CD14-positive monocyte (primary cell): ENCODE measurements at regions not wholly inside any gene's neighbourhood (a gene's known extent, or its start where the extent isn't known, plus 50 kb on each side); places are given as distances from the start of the nearest gene placed in this dataset.
"Not testable (repeated sequence)": the region's sequence is repeated elsewhere in the genome, so short reads cannot be mapped to it uniquely, and the experiment has no call there.

Experiments used
- DNase-seq, 3 donors: peaks; one replicate each; pipeline ENCODE4 v3.0.0-alpha.2; 2011 to 2022
- H2AFZ ChIP-seq: 2 replicates; pipeline ENCODE4 v1.6.0; 2012; ENCODE audit warnings: mild to moderate bottlenecking, low read depth, low read length, inconsistent platforms; ENCODE audit not compliant: insufficient read depth, poor library complexity, severe bottlenecking
- H3K27ac ChIP-seq, 2 donors: 1 replicate in 1 of 2; 2 replicates in 1 of 2; pipeline ENCODE4 v1.5.1; 2012 to 2013; ENCODE audit warnings: low read length in 2 of 2, control low read depth in 1 of 2, inconsistent platforms in 1 of 2, low read depth in 1 of 2, mild to moderate bottlenecking in 1 of 2
- H3K27me3 ChIP-seq, 2 donors: one replicate each; pipeline versions ENCODE4 v1.6.0 to v1.6.1; 2011 to 2013; ENCODE audit warnings: low read length in 2 of 2; ENCODE audit not compliant: control insufficient read depth in 2 of 2, insufficient read depth in 2 of 2
- H3K36me3 ChIP-seq, 2 donors: replicated peaks in 1 of 2; 1 replicate in 1 of 2; 2 replicates in 1 of 2; pipeline versions ENCODE4 v1.5.1 to v1.6.1; 2012 to 2013; ENCODE audit warnings: low read length in 2 of 2, control low read depth in 1 of 2, inconsistent platforms in 1 of 2, mild to moderate bottlenecking in 1 of 2; ENCODE audit not compliant: insufficient read depth in 2 of 2, control insufficient read depth in 1 of 2
- H3K4me1 ChIP-seq, 2 donors: 1 replicate in 1 of 2; 2 replicates in 1 of 2; pipeline versions ENCODE4 v1.5.1 to v1.6.1; 2012 to 2013; ENCODE audit warnings: low read length in 2 of 2, control low read depth in 1 of 2, inconsistent platforms in 1 of 2, mild to moderate bottlenecking in 1 of 2, moderate library complexity in 1 of 2; ENCODE audit not compliant: insufficient read depth in 2 of 2, control insufficient read depth in 1 of 2
- H3K4me2 ChIP-seq: replicated peaks from 2 replicates; pipeline ENCODE3; 2012; ENCODE audit warnings: low read length, moderate library complexity, mild to moderate bottlenecking; ENCODE audit not compliant: poor library complexity, severe bottlenecking; ENCODE audit errors: extremely low read depth
- H3K4me3 ChIP-seq, 3 experiments: fragments of 200-600 bp in 1 of 3; sonication (generic) in 1 of 3; replicated peaks in 1 of 3; 1 replicate in 2 of 3; 2 replicates in 1 of 3; pipeline ENCODE4 v1.5.1; 2011 to 2013; ENCODE audit warnings: low read length in 3 of 3, mild to moderate bottlenecking in 3 of 3, control low read depth in 2 of 3, low read depth in 2 of 3, inconsistent platforms in 1 of 3, moderate library complexity in 1 of 3
- H3K79me2 ChIP-seq: 2 replicates; pipeline ENCODE4 v1.6.0; 2012; ENCODE audit warnings: mild to moderate bottlenecking, control low read depth, inconsistent platforms, low read length, moderate library complexity; ENCODE audit not compliant: insufficient read depth
- H3K9ac ChIP-seq: 2 replicates; pipeline ENCODE4 v1.6.0; 2017; ENCODE audit warnings: low read length, mild to moderate bottlenecking; ENCODE audit not compliant: insufficient read depth, poor library complexity, severe bottlenecking
- H3K9me3 ChIP-seq, 2 donors: replicated peaks in 1 of 2; 1 replicate in 1 of 2; 2 replicates in 1 of 2; pipeline versions ENCODE4 v1.5.1 to v1.6.1; 2012 to 2013; ENCODE audit warnings: low read length in 2 of 2, control low read depth in 1 of 2; ENCODE audit not compliant: control insufficient read depth in 1 of 2, insufficient read depth in 1 of 2
- H4K20me1 ChIP-seq: 2 replicates; pipeline ENCODE4 v1.6.0; 2012; ENCODE audit warnings: mild to moderate bottlenecking, low read length, control low read depth, moderate library complexity; ENCODE audit not compliant: insufficient read depth
- H3K27ac Mint-ChIP-seq, 7 donors: one replicate each; pipeline ENCODE4 v1.8.0; 2020; ENCODE audit warnings: mild to moderate bottlenecking in 7 of 7, mixed read lengths in 7 of 7, moderate library complexity in 6 of 7, inconsistent platforms in 2 of 7
- H3K27me3 Mint-ChIP-seq, 3 donors: one replicate each; pipeline ENCODE4 v1.8.0; 2021 to 2022; ENCODE audit warnings: low read depth in 3 of 3, mild to moderate bottlenecking in 3 of 3, mixed read lengths in 3 of 3, moderate library complexity in 3 of 3, inconsistent platforms in 1 of 3
- H3K36me3 Mint-ChIP-seq, 2 donors: one replicate each; pipeline ENCODE4 v1.8.0; 2020; ENCODE audit warnings: mixed read lengths in 2 of 2, inconsistent platforms in 1 of 2, mild to moderate bottlenecking in 1 of 2
- H3K4me1 Mint-ChIP-seq: one replicate; pipeline ENCODE4 v1.8.0; 2020; ENCODE audit warnings: mild to moderate bottlenecking, mixed read lengths
- H3K4me3 Mint-ChIP-seq, 2 donors: one replicate each; pipeline ENCODE4 v1.8.0; 2020; ENCODE audit warnings: mild to moderate bottlenecking in 2 of 2, mixed read lengths in 2 of 2, moderate library complexity in 1 of 2
- H3K9me3 Mint-ChIP-seq, 7 donors: one replicate each; pipeline ENCODE4 v1.8.0; 2020 to 2022; ENCODE audit warnings: mixed read lengths in 7 of 7, mild to moderate bottlenecking in 6 of 7, moderate library complexity in 6 of 7, inconsistent platforms in 2 of 7
- CTCF ChIP-seq: fragments of 200-600 bp; IDR thresholded peaks from one replicate; pipeline ENCODE4 v1.8.0; 2022; ENCODE audit warnings: antibody characterized with exemption, mild to moderate bottlenecking
- WGBS: methylation state at CpG from one replicate; pipeline ENCODE4 v1.1.5; 2013; ENCODE audit warnings: missing lambda C conversion rate; ENCODE audit not compliant: insufficient coverage; 5-methylcytosine and 5-hydroxymethylcytosine counted together
- intact Hi-C, 2 donors: fragments of 100-400 bp; cut with micrococcal nuclease; formaldehyde crosslinking; loops; one replicate each; pipeline versions ENCODE4 v1.15.0 to v1.15.1; 2023

GRCh38 chr10:6704896-6705295 is 124.8 kb upstream of the PRKCQ start:
- no peak overlapping the region for H3K4me3 ChIP-seq
- H3K4me2 ChIP-seq: no peak overlapping the region
- no CpG with 5 or more reads among the region's 1 CpG for WGBS
- H3K9ac ChIP-seq: no peak overlapping the region
- Mint-ChIP-seq H3K27me3 (peaks cover 0 to 13% (median 9%) of the 10 kb centered on the region in 3 donors), H3K4me1 (no peaks in the 10 kb centered on the region), H3K27ac (no peak overlapping the region), H3K36me3 (no peaks in the 10 kb centered on the region), H3K9me3 (peaks cover 0 to 5% (median 0%) of the 10 kb centered on the region in 7 donors), H3K4me3 (no peak overlapping the region)
- TF ChIP-seq CTCF: no peak
- no peak overlapping the region for H3K27ac ChIP-seq
- no peaks in the 10 kb centered on the region for H3K79me2 ChIP-seq
- no peaks in the 10 kb centered on the region for H3K36me3 ChIP-seq
- intact Hi-C loops: no loop called here
- no peaks in the 10 kb centered on the region for H3K9me3 ChIP-seq
- H2AFZ ChIP-seq: no peak overlapping the region
- no peaks in the 10 kb centered on the region for H4K20me1 ChIP-seq
- DNase-seq: no peak
- H3K4me1 ChIP-seq: no peaks in the 10 kb centered on the region
- H3K27me3 ChIP-seq: no peaks in the 10 kb centered on the region

GRCh38 chr10:6702833-6703232 is 122.8 kb upstream of the PRKCQ start:
- H3K27ac ChIP-seq, DNase-seq, H3K9ac ChIP-seq, H3K36me3 ChIP-seq, H2AFZ ChIP-seq, H4K20me1 ChIP-seq, H3K4me3 ChIP-seq, H3K4me2 ChIP-seq, H3K36me3 Mint-ChIP-seq, H3K9me3 Mint-ChIP-seq, H3K4me1 Mint-ChIP-seq, H3K9me3 ChIP-seq, H3K27me3 ChIP-seq, H3K27ac Mint-ChIP-seq, H3K4me3 Mint-ChIP-seq, H3K4me1 ChIP-seq, H3K79me2 ChIP-seq, intact Hi-C loops: not testable (repeated sequence)
- H3K27me3 Mint-ChIP-seq: peaks cover 0 to 12% (median 11%) of the 10 kb centered on the region in 3 donors
- whole genome bisulfite sequencing: 100% methylated on average over 1 of the region's 2 CpGs
